ENCODE measurements at regions not wholly inside any gene's neighbourhood (a gene's known extent, or its start where the extent isn't known, plus 50 kb on each side); places are given as distances from the start of the nearest gene placed in this dataset.

- TF ChIP-seq NR2F2 (IDR thresholded peaks at IDR 0.05) (no peak), ZBTB33 (IDR thresholded peaks at IDR 0.05) (no peak), CTCF (IDR thresholded peaks at IDR 0.05; ENCODE audit: low read depth, low read length, missing input control) (no peak), MAX (IDR thresholded peaks at IDR 0.05) (no peak), EGR1 (IDR thresholded peaks at IDR 0.05; ENCODE audit: low read depth in 2 of 2) (no peak), FOXA1 (IDR thresholded peaks at IDR 0.05) (no peak), REST (IDR thresholded peaks at IDR 0.05) (no peak), SP1 (IDR thresholded peaks at IDR 0.05) (peak; percentile 10)
Measured at GRCh38 chr1:201737352-201738060, 91.5 kb upstream of the IPO9 start.

All from liver (tissue), 3 donors.